ENCODE measurements at regions not wholly inside any gene's neighbourhood (a gene's known extent, or its start where the extent isn't known, plus 50 kb on each side); places are given as distances from the start of the nearest gene placed in this dataset.
"Not testable (repeated sequence)": the region's sequence is repeated elsewhere in the genome, so short reads cannot be mapped to it uniquely, and the experiment has no call there.

- no peak for DNase-seq
These were observed 254.3 kb upstream of the ARHGEF26 start for GRCh38 chr3:153866901-153867300.

GRCh38 chr3:153874348-153874747 is 246.8 kb upstream of the ARHGEF26 start:
- not testable (repeated sequence) for DNase-seq

- no peak for DNase-seq
These were observed 240.7 kb upstream of the ARHGEF26 start for GRCh38 chr3:153880493-153880892.

- no peak for DNase-seq
These were observed 240.0 kb upstream of the ARHGEF26 start for GRCh38 chr3:153881201-153881600.

GRCh38 chr3:153885359-153885758 is 235.8 kb upstream of the ARHGEF26 start:
- no peak for DNase-seq

GRCh38 chr3:153889905-153890334 is 231.3 kb upstream of the ARHGEF26 start:
- no peak for DNase-seq

DNA sequence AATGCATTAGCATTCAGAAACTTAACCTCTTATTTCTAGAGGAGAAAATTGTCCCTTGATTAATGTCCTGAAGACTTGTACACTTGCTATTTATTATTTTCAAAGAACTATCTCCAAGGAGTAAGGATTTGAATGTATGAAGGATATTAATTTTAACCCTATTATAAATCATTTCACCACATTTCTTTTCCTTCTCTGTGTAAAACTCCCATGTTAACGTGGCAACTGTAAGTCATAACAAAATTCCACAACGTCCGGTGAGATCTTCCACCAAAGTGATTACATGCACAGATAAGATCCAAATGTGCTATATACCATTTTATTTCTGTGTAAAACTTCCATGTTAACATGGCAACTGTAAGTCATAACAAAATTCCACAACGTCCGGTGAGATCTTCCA is 229.1 kb upstream of the ARHGEF26 start:
- DNase-seq, result no peak

GRCh38 chr3:153894857-153895256 is 226.3 kb upstream of the ARHGEF26 start:
- DNase-seq, result no peak

DNA sequence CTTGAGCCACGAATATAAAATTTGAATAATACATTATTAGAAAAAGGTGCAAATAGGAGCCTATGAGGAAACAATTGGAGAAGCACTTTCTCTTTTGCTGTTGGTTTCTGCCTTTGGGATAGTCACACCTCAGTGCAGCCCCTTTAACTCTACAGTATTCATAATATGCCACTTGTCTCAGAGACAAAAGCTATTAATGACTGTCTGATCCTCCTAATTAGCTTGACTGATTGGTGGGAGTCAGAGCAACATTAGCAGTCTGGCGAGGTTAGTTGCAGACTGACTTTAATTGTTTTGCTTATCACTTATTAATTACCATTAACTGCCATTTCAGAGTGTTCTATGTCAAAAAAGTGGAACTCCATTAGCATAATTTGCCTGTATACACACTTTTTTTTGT is 225.0 kb upstream of the ARHGEF26 start:
- DNase-seq, result no peak

DNA sequence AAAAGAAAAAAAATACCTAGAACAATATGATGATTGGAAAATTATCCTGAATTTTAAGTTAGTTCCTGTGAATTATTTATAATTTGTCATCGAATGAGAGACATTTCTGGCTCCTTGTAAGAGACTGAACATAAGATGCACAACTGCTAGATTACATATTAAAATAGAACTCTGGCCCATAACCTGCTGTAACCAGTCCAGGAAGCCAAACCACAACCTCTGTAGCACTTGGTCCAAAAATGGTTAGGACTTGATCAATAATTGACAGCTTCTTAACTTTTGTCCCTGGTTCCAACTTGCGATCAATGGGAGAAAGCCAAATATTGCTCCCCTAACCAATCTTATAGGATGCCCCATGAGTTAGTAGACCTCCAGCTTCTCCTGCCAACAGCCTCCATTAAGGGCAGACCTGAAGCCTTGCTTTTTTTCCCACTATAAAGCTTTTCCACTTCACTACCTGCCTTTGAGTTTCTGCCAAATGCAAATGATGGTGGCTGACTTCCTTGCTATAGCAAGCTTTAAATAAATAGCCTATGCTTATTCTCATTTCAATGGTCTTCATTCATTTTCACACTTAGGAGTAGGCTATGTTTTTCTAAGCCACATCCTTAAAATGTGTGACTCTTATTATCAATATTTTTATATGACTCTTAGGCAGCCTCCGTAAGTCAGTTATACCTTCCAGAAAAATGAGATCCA is 224.0 kb upstream of the ARHGEF26 start:
- DNase-seq, result no peak

DNA sequence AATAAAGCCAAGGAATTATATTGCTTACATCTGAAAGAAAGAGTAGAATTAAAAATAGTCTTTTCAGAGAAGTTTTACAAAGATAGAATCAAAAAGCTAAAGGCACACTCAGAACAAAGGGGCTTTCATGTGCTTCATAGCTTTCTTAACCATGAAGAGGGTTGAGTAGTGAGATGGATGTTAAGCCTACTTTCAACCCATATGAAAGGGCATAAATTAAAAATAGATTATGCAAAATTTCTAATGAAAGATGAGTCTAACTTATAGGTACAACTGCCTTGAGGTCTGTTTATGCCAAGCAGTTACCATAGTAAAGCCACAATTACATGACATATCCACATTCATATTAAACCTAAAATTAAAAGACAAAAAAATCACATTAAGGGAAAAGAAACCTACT is 223.3 kb upstream of the ARHGEF26 start:
- no peak for DNase-seq

DNA sequence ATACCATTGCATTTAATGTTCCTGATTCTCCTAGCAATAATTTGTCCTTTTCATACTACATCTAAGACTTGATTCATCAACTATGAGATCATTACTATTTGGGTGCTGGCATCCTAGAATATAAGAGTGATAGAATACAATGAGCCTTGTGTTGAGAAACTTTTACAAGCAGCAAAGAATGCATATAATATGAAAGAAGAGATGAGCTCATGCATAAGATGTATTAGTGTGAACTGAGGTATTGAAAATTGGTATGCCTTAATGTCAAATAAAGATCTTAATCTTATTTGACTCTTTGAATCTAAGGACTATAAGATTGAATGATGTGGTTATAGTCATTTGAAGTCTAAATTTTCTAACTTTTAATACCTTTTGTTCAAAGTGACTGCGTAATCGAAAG is 220.0 kb upstream of the ARHGEF26 start:
- no peak for DNase-seq

- no peak for DNase-seq
These were observed 219.2 kb upstream of the ARHGEF26 start for GRCh38 chr3:153901991-153902390.

DNA sequence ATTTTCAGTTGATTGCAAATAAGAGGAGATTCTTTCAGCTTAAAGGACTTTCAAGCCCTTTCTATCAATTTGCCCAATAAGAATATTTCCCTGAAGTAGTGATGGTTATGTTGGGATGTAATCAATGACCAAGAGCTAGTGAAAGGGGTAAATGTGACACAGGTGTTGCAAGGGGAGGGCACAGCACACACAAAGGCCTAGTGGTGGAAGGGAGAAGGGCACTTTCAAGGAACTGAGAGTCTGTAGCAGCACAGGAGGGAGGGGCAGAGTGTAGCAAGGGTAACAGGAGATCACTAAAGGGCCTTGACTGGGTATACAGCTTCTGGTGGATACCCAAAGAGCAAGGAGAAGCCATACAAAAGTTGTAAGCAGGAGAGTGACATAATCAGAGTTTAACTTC is 217.8 kb upstream of the ARHGEF26 start:
- DNase-seq, result no peak

DNA sequence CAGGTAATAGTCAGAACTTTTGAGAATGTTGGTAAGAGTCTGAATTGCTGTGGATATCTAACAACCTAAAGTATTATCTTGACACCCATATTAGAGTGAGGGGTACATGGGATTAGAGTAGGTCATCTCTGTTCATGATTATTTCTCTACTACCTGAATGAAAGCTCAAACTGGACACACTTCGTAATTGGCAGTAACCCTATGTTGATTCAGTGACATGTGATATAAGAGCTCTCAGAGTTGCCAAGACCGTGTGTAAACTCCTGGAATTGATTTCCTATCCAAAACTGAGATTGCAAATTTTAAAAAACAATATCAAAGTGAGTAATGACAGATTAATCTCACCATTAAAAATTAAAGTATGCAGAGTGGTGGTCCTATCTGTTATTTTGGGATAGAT is 214.8 kb upstream of the ARHGEF26 start:
- no peak for DNase-seq

DNA sequence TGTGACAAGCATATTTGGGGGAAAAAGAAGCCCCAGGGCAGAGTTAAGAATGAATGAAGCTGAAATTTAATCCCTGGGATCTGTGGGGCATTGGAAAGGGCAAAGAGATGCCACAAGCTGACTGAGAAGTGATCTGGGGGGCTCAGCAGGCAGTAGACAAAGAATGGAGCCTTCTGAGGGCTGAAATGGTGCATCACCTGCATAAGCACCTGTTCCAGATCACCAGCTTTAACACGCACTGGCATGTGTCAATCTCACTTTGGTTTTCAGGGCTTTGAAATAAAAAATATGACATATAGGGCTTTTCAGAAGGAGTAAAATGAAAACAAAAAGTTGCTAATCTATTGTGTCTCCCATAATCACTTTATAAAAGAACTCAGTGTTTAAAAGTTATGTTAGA is 210.8 kb upstream of the ARHGEF26 start:
- DNase-seq, result no peak

- no peak for DNase-seq
These were observed 210.1 kb upstream of the ARHGEF26 start for GRCh38 chr3:153911116-153911515.

DNA sequence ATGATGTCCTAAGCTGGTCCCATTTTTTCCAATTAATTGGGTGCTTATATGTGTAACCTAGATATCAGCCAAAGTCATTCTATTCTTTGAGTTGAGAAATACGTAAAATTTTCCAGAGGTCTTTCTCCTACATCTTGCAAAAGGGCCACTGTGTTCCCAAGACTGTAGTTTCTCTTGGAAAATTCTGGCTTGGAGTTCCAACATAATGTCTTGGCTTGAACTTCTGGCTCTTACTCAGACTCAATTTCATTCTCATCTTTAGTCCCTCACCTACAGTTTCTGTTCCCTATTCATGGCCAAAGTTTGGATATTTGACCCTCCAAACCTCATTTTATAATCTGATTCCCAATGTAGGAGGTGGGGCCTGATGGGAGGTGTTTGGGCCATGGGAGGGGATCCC is 201.4 kb upstream of the ARHGEF26 start:
- DNase-seq, result no peak

DNA sequence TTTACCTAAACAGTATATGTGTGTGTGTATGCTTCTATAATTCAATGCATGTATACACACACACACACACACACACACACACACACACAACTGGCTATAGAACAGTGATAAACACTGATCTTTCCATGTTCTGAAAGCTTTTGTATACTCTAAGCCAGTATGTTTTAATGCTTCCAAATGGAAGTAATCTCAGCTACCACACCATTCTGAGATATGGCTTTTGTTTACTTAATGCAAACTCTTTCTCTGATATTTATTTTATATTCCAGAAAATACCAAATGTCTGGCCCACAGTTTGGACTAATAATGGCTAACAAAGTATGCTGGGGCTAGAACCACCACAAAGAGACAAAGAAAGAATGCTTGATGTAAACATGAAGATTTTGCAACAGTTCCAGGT is 199.4 kb upstream of the ARHGEF26 start:
- DNase-seq, result no peak

GRCh38 chr3:153925841-153926514 is 195.2 kb upstream of the ARHGEF26 start:
- no peak for DNase-seq

DNA sequence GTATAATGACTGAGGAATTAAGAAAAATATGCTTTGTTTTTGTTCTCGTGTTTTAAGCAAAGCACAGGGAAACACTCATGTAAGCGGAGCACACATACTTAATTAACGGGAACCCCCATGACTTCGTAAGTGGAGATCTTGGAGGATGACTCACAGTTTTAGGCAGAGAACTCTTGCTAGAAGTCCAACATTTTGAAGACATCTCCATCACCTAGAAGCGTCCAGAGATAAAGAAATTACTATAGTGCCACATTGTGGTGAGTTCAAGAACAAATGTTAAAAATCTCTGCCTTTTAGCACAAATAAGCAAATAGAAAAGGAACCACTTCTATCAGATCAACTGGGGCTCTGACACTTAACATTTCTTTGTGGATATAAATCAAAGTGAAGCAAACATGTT is 194.1 kb upstream of the ARHGEF26 start:
- DNase-seq, result no peak

DNA sequence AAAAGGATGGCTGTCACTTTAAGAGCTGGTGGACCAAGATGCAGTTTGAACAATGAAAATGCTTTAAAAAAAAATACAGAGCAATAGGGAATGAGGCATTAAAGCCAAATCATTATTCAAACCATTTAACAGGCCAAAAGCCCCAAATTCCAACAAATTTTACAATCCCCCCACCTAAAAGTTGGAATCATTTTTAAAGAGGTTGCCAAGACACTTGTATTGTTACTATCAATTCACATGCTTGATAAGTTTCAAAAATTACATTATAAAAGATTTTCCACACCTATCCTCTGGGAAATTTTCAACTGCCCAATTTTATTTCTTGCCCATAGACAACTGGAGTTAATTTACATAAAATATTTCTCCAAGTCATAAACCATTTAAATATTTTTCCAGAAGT is 192.3 kb upstream of the ARHGEF26 start:
- no peak for DNase-seq

DNA sequence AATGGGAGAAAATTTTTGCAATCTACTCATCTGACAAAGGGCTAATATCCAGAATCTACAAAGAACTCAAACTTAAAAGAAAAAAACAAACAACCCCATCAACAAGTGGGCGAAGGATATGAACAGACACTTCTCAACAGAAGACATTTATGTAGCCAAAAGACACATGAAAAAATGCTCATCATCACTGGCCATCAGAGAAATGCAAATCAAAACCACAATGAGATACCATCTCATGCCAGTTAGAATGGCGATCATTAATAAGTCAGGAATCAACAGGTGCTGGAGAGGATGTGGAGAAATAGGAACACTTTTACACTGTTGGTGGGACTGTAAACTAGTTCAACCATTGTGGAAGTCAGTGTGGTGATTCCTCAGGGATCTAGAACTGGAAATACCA is 187.7 kb upstream of the ARHGEF26 start:
- DNase-seq, result not testable (repeated sequence)

- DNase-seq, result no peak
These were observed 177.1 kb upstream of the ARHGEF26 start for GRCh38 chr3:153944084-153944483.

DNA sequence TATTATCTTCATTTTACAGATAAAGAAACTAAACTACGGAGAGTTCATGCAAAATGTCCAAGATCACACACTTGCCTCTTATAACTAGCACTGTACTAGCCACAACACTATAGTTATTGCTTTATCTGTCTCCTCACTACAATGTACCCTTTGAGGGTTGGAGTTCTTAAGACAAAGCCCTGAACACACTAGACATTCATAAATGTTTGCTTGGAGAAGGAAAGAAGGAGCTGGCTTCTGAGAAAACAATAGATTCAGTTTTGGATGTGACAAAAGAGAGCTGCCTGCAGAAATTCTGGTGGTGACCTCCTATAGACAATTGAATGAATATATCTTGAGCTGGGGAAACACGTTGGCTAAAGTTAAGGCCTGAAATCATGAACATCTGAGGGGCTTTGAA is 169.9 kb upstream of the ARHGEF26 start:
- no peak for DNase-seq

Measured in stimulated activated CD4-positive, alpha-beta T cell treated with anti-CD3 and anti-CD28 coated beads, Interleukin-1b, Interleukin-23, amount 100 ng/mL, for 48 hours (primary cell).